ENCODE measurements at regions not wholly inside any gene's neighbourhood (a gene's known extent, or its start where the extent isn't known, plus 50 kb on each side); places are given as distances from the start of the nearest gene placed in this dataset.
"Not testable (repeated sequence)": the region's sequence is repeated elsewhere in the genome, so short reads cannot be mapped to it uniquely, and the experiment has no call there.

DNA sequence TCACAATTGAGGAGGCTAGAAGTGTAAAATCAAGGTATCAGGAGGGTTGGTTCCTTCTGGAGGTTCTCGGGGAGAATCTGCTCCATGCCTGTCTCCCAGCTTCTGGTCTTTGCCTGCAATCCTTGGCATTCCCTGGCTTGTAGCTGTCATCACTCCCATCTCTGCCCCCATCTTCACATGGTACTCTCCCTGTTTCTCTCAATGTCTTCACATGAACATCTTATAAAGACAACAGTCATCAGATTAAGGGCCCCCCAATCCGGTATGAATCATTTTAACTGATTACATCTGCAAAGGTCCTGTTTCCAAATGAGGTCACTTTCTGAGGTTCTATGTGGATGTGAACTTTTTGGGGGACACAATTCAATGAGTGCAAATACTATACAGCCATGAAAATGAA is 113.0 kb upstream of the GALNT15 start:
- Histone ChIP-seq H3K4me1 (ENCODE audit: insufficient read depth) (no peaks in the 10 kb centered on the region), H3K36me3 (ENCODE audit: insufficient read depth) (no peaks in the 10 kb centered on the region), H3K27ac (ENCODE audit: low read depth) (no peak overlapping the region), H3K4me3 (ENCODE audit: low read depth, low read length) (no peak overlapping the region)
- no peak for DNase-seq (ENCODE audit: extremely low spot score)
- 86% methylated on average over 2 of the region's 2 CpGs for WGBS

GRCh38 chr3:16063603-16064002 is 110.9 kb upstream of the GALNT15 start:
- no peak for DNase-seq (ENCODE audit: extremely low spot score)
- H3K36me3 ChIP-seq (ENCODE audit: insufficient read depth) = no peaks in the 10 kb centered on the region
- no peak overlapping the region for H3K27ac ChIP-seq (ENCODE audit: low read depth)
- no peaks in the 10 kb centered on the region for H3K4me1 ChIP-seq (ENCODE audit: insufficient read depth)
- no peak overlapping the region for H3K4me3 ChIP-seq (ENCODE audit: low read depth, low read length)
- 92% methylated on average over 2 of the region's 2 CpGs for WGBS

GRCh38 chr3:16064642-16065414 is 109.7 kb upstream of the GALNT15 start:
- no peaks in the 10 kb centered on the region for H3K36me3 ChIP-seq (ENCODE audit: insufficient read depth)
- no peak for DNase-seq (ENCODE audit: extremely low spot score)
- 49% methylated on average over 3 of the region's 3 CpGs for WGBS
- H3K27ac ChIP-seq (ENCODE audit: low read depth) = no peak overlapping the region
- no peaks in the 10 kb centered on the region for H3K4me1 ChIP-seq (ENCODE audit: insufficient read depth)
- no peak overlapping the region for H3K4me3 ChIP-seq (ENCODE audit: low read depth, low read length)

DNA sequence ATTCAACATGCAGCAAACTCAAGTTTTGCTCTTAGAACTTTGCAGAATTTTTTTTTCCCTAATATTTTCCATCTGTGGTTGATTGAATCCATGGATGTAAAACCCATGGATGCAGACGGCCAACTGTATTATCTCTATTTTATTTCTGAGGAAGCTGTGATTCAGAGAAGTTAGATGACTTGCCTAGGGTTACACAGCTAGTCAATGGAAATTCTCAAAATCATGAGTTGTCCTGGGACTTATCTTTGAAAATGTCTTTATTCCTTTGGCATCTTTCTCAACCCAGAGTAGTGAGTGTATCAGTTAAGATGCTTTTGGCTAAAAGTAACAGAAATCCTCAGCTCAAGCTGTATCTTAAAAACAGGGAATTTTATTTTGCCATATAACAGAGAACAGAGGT is 107.9 kb upstream of the GALNT15 start:
- Histone ChIP-seq H3K27ac (ENCODE audit: low read depth) (no peak overlapping the region), H3K4me3 (ENCODE audit: low read depth, low read length) (no peak overlapping the region), H3K4me1 (ENCODE audit: insufficient read depth) (peaks cover 2% of the 10 kb centered on the region), H3K36me3 (ENCODE audit: insufficient read depth) (no peaks in the 10 kb centered on the region)
- 87% methylated on average over 1 of the region's 1 CpG for WGBS
- no peak for DNase-seq (ENCODE audit: extremely low spot score)

DNA sequence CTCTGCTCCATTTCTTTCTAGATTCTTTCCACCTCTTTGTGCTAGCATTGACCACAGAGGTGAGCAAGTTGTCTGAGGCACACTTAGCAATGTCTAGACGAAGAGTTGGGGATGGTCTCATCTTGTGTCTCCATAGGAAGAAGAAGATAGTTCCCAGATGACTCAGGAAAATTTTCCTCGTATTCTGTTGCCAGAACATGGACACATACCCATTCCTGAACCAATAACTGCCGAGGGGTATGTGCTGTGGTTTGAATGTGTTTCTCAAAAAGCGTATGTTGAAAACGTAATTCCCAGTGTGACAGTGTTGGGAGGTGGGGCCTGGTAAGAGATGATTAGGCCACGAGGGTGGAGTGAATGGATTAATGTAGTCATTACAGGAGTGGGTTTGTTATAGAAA is 107.5 kb upstream of the GALNT15 start:
- Histone ChIP-seq H3K27ac (ENCODE audit: low read depth) (no peak overlapping the region), H3K4me3 (ENCODE audit: low read depth, low read length) (no peak overlapping the region), H3K4me1 (ENCODE audit: insufficient read depth) (peaks cover 2% of the 10 kb centered on the region), H3K36me3 (ENCODE audit: insufficient read depth) (no peaks in the 10 kb centered on the region)
- no peak for DNase-seq (ENCODE audit: extremely low spot score)
- 88% methylated on average over 6 of the region's 6 CpGs for WGBS

GRCh38 chr3:16067837-16068471 is 106.5 kb upstream of the GALNT15 start:
- H3K27ac ChIP-seq (ENCODE audit: low read depth) = no peak overlapping the region
- no peak for DNase-seq (ENCODE audit: extremely low spot score)
- WGBS = 85% methylated on average over 2 of the region's 2 CpGs

GRCh38 chr3:16069149-16069922 is 105.1 kb upstream of the GALNT15 start:
- 86% methylated on average over 6 of the region's 6 CpGs for WGBS
- Histone ChIP-seq H3K27ac (ENCODE audit: low read depth) (no peak overlapping the region), H3K36me3 (ENCODE audit: insufficient read depth) (no peaks in the 10 kb centered on the region), H3K4me3 (ENCODE audit: low read depth, low read length) (no peak overlapping the region), H3K4me1 (ENCODE audit: insufficient read depth) (peaks cover 2% of the 10 kb centered on the region)
- no peak for DNase-seq (ENCODE audit: extremely low spot score)

More at GRCh38 chr3:16067837-16068471, 106.5 kb upstream of the GALNT15 start:
- Histone ChIP-seq H3K4me1 (ENCODE audit: insufficient read depth) (peaks cover 2% of the 10 kb centered on the region), H3K36me3 (ENCODE audit: insufficient read depth) (no peaks in the 10 kb centered on the region), H3K4me3 (ENCODE audit: low read depth, low read length) (no peak overlapping the region)

DNA sequence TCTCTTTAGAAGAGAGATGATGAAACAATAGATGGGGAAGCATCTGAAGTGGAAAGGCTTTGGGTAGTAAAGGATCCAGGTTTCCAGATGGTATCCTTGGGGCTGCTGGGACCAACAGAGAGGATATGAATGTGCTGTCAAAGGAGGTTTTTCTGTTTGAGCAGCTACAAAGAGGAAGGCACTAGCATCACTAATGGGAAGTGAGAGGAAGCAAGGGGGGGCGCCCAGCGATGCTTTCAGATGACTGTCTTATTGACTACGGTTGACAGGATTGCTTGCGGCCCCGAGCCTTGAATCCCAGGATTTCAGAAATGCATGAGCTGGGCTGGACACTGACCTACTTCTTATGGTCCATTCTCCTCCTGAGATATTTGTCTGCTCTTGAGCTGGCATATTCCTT is 103.8 kb upstream of the GALNT15 start:
- Histone ChIP-seq H3K27ac (ENCODE audit: low read depth) (no peak overlapping the region), H3K4me3 (ENCODE audit: low read depth, low read length) (no peak overlapping the region), H3K4me1 (ENCODE audit: insufficient read depth) (peaks cover 2% of the 10 kb centered on the region), H3K36me3 (ENCODE audit: insufficient read depth) (no peaks in the 10 kb centered on the region)
- no peak for DNase-seq (ENCODE audit: extremely low spot score)
- 84% methylated on average over 5 of the region's 5 CpGs for WGBS

GRCh38 chr3:16071206-16071605 is 103.3 kb upstream of the GALNT15 start:
- 93% methylated on average over 6 of the region's 6 CpGs for WGBS
- DNase-seq (ENCODE audit: extremely low spot score) = no peak
- Histone ChIP-seq H3K4me3 (ENCODE audit: low read depth, low read length) (no peak overlapping the region), H3K27ac (ENCODE audit: low read depth) (no peak overlapping the region), H3K36me3 (ENCODE audit: insufficient read depth) (no peaks in the 10 kb centered on the region), H3K4me1 (ENCODE audit: insufficient read depth) (peaks cover 2% of the 10 kb centered on the region)

DNA sequence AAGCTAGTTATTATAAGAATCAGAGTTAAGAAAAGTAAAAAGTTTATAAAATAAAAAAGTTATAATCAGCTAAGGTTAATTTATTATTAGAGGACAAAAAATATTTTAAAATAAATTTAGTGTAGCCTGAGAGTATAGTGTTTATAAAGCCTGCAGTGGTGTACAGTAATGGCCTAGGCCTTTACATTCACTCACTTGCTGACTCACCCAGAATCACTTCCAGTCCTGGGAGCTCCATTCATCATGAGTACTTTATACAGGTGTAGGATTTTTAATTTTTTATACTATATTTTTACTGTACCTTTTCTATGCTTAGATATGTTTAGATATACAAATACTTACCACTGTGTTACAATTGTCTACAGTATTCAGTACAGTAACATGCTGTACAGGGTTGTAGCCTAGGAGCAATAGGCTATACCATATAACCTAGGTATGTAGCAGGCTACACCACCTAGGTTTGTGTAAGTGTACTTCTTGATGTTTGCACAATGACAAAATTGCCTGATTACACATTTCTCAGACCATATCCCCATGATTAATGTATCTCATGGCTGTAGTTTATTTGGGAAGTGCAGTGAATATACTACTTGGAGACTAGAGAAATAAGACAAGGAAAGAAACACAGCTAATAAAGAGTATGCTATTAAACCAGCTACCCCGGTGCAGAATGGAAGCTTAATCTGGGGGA is 101.9 kb upstream of the GALNT15 start:
- Histone ChIP-seq H3K36me3 (ENCODE audit: insufficient read depth) (no peaks in the 10 kb centered on the region), H3K4me3 (ENCODE audit: low read depth, low read length) (no peak overlapping the region), H3K27ac (ENCODE audit: low read depth) (no peak overlapping the region), H3K4me1 (ENCODE audit: insufficient read depth) (peaks cover 2% of the 10 kb centered on the region)
- 83% methylated on average over 1 of the region's 1 CpG for WGBS
- DNase-seq (ENCODE audit: extremely low spot score) = no peak

DNA sequence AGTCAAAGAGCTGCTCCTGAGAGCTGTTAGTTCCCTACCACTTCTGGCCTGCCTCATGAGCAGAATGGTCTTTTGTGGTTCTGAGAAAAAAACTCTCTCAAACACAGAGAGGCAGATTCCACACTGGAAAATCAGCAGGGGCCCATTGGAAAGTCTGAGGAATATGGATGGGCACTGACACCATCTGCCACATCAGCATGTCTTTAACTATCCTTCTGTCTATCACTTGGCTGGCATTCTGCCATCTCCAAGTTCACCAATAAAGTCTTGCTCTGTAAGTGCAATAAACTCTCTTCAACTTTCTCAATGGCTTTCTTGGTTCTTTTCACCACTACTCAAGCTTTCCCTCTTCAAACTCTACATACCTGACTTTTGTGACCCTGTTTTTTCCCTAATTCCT is 101.3 kb upstream of the GALNT15 start:
- Histone ChIP-seq H3K27ac (ENCODE audit: low read depth) (no peak overlapping the region), H3K36me3 (ENCODE audit: insufficient read depth) (no peaks in the 10 kb centered on the region), H3K4me3 (ENCODE audit: low read depth, low read length) (no peak overlapping the region), H3K4me1 (ENCODE audit: insufficient read depth) (peaks cover 2% of the 10 kb centered on the region)
- no peak for DNase-seq (ENCODE audit: extremely low spot score)

GRCh38 chr3:16073990-16074671 is 100.3 kb upstream of the GALNT15 start:
- not testable (repeated sequence) for H3K27ac ChIP-seq (ENCODE audit: low read depth); H3K4me1 ChIP-seq (ENCODE audit: insufficient read depth); H3K4me3 ChIP-seq (ENCODE audit: low read depth, low read length); H3K36me3 ChIP-seq (ENCODE audit: insufficient read depth); DNase-seq (ENCODE audit: extremely low spot score)

GRCh38 chr3:16075647-16076046 is 98.8 kb upstream of the GALNT15 start:
- Histone ChIP-seq H3K4me3 (ENCODE audit: low read depth, low read length) (no peak overlapping the region), H3K4me1 (ENCODE audit: insufficient read depth) (no peaks in the 10 kb centered on the region), H3K27ac (ENCODE audit: low read depth) (no peak overlapping the region), H3K36me3 (ENCODE audit: insufficient read depth) (no peaks in the 10 kb centered on the region)
- 87% methylated on average over 4 of the region's 4 CpGs for WGBS
- no peak for DNase-seq (ENCODE audit: extremely low spot score)

Data from urinary bladder (tissue), 3 donors.